ENCODE measurements at regions not wholly inside any gene's neighbourhood (a gene's known extent, or its start where the extent isn't known, plus 50 kb on each side); places are given as distances from the start of the nearest gene placed in this dataset.

GRCh38 chr11:97948793-97949192 is 1072.0 kb upstream of the CNTN5 start:
- no peak for TF ChIP-seq CTCF (IDR thresholded peaks at IDR 0.05; ENCODE audit: low read depth, low read length)
- TF ChIP-seq EZH2phosphoT487 (IDR thresholded peaks at IDR 0.05; ENCODE audit: low read depth): no peak

Measured in OCI-LY3 (cell line).